Retinal pigment epithelial cell (primary cell): ENCODE measurements at regions not wholly inside any gene's neighbourhood (a gene's known extent, or its start where the extent isn't known, plus 50 kb on each side); places are given as distances from the start of the nearest gene placed in this dataset.

ENCODE experiments used
- DNase-seq: peaks from one replicate; pipeline ENCODE4 v3.0.0-alpha.2; 2010; ENCODE audit warnings: low read depth
- H3K4me3 ChIP-seq: 2 replicates; pipeline ENCODE4 v1.5.1; 2011; ENCODE audit warnings: mild to moderate bottlenecking, low read length, control low read depth, moderate library complexity
- TF ChIP-seq, protein P1 (sequence below): conservative IDR thresholded peaks from 2 replicates; pipeline ENCODE4 v1.5.1; 2011; ENCODE audit warnings: low read depth, low read length, control low read depth, inconsistent platforms

DNA sequence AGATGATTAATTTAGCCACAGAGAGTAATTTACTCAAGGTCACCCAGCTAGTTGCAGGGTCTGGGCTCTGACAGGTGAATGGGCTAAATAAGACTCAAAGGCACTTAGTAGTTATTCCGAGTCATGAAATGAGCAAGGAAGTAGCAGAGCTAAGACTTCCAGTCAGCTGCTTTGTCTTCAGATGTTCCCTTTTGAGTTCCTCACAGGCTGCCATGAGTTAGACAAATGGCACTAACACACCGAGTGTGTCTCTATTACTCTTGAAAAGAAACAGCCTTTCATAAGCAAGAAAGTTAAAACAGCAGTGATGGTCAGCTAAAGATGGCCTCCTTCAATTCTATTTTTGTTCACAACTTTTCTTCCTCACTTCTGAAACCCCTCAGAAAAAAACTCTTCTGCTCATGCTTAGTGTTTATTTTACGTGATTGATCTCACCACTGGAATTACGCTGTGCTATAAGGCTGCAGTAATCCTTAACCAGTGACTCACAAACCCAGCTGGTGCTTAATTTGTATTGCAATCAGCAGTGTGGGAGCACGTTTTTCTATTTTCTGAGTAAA, 389.1 kb downstream of the AASDHPPT start:
- peak; percentile 78 for DNase-seq
- H3K4me3 ChIP-seq, result no peak overlapping the region
- TF ChIP-seq, protein P1, sequence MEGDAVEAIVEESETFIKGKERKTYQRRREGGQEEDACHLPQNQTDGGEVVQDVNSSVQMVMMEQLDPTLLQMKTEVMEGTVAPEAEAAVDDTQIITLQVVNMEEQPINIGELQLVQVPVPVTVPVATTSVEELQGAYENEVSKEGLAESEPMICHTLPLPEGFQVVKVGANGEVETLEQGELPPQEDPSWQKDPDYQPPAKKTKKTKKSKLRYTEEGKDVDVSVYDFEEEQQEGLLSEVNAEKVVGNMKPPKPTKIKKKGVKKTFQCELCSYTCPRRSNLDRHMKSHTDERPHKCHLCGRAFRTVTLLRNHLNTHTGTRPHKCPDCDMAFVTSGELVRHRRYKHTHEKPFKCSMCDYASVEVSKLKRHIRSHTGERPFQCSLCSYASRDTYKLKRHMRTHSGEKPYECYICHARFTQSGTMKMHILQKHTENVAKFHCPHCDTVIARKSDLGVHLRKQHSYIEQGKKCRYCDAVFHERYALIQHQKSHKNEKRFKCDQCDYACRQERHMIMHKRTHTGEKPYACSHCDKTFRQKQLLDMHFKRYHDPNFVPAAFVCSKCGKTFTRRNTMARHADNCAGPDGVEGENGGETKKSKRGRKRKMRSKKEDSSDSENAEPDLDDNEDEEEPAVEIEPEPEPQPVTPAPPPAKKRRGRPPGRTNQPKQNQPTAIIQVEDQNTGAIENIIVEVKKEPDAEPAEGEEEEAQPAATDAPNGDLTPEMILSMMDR, result no peak

DNA sequence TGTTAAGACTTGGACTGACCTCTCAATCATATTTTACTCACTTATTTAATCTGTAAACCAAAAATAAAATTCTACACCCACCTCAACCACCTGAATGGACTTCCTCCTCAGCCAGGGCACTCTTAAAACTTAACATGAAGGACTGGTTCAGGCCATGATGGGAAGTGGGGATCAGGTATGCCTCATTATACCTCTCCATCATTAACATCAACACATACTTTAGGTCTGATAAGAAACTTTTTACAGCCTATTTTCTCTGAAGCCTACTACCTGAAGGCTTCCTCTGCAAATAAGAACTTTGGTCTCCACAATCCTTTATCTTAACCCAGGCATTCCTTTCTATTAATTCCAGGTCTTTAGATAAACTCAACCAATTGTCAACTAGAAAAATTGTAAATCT, 390.0 kb downstream of the AASDHPPT start:
- TF ChIP-seq, protein P1, result no peak
- H3K4me3 ChIP-seq, result no peak overlapping the region

DNA sequence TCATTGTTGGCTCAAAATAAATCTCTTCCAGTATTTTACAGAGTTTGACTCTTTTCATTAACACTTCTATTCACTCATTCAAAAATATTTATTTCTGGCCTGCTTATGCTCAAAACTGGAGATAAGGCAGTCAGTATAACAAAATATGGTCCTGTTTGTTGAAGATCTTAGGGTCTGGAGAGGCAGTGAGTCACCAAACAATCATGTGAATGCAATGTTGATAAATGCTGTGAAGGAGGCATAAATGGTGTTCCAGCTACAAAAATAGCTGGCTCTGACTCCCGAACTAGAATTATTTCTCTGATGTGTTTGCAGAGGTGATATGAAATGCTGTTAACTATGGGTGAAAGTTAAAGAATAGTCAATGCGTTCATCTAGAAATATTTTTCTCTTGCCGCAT, 390.6 kb downstream of the AASDHPPT start:
- peak; percentile 52 for DNase-seq
- no peak overlapping the region for H3K4me3 ChIP-seq
- TF ChIP-seq, protein P1, result no peak

More for the DNA sequence above, 390.0 kb downstream of the AASDHPPT start:
- DNase-seq, result no peak

DNA sequence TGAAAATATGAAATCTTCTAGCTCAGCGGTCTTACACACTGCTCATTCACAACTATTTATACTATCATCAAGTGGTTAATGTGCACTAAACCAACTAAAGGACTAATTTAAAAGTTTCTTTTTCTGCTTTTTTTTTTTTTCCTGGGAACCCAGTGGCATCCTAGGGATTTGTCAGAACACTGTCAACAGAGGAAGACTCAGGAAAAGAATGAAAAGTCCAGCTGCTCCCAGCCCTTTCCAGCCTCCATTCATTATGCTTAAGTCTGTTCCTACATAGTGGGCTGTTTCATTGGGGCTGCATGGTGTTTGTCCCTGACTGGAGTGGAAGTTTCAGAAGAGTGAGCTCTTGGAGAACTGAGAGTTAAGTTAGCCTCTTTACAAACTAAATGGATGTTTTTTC, 391.1 kb downstream of the AASDHPPT start:
- no peak overlapping the region for H3K4me3 ChIP-seq
- TF ChIP-seq, protein P1, result no peak

DNA sequence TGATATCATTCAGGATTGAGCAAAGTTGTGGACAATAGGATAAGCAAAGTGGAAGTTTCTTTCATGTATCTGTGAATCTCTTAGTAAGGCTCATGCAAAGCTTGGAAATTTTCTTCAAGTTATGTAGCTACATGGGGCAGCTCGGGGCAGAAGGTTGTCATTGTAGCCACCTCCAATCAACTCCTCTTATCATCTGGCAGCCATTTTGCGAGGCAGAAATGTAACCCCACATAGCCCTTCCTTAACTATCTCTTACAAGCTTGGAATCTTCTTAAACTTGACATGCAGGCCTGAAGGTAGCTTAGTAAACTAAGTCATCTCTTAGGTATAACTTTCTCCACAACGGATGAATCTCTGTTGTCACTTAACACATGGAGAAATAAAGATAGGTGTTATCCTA, 392.8 kb downstream of the AASDHPPT start:
- H3K4me3 ChIP-seq, result no peak overlapping the region
- DNase-seq, result no peak
- TF ChIP-seq, protein P1, result no peak

More for the DNA sequence above, 391.1 kb downstream of the AASDHPPT start:
- no peak for DNase-seq

DNA sequence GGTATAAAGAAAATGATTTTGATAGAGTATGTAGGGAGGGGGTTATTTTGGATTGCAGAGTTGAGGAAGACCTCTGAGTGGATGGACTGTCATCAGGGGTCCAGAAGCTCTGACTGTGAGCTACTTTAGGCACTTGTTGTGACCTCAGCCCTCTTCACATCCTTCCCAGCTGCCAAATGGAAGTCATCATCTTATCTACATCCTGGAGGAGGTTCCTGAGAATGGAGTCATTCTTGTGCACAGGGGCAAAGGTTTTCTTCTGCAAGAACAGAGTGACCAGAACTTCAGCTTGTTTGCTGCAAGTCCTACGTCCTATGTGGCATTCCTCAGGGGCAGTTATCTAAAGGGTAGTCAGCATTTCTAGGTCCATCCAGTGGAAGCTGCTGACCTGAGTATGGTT, 393.8 kb downstream of the AASDHPPT start:
- no peak overlapping the region for H3K4me3 ChIP-seq
- DNase-seq, result no peak
- TF ChIP-seq, protein P1, result no peak

DNA sequence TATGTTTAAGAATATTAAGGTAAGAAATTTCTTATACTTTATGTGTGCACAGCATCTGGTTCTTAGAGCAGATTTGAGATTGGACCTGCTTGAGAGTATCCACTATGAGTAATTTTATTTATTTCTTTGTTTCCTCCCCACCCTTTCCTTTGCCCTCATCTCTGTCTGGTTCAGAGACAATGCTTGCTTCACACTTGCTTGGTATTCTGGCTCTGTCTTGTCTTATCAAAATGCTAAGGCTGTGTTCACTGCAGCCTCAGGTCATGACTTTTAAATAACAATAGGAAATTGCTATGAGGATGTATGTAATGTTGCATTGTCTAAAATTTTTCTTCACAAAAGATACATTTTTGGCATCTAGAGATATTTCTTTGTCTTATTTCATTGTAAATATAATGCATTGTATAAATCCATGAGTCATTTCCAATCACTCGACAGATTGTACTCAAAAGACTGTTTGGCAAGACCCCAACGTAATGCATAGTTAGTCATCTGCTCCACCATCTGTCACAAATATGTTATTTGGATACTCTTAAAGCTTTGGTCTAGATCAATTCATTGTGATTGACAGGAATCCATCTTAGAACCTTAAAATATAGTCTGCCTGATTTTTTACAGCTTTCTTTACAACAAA, 395.7 kb downstream of the AASDHPPT start:
- TF ChIP-seq, protein P1, result no peak
- H3K4me3 ChIP-seq, result no peak overlapping the region
- DNase-seq, result no peak
